Adipocyte (in vitro differentiated cells): ENCODE measurements at regions not wholly inside any gene's neighbourhood (a gene's known extent, or its start where the extent isn't known, plus 50 kb on each side); places are given as distances from the start of the nearest gene placed in this dataset.

Source experiments
- DNase-seq: peaks from one replicate; pipeline ENCODE4 v3.0.0-alpha.2; 2015; ENCODE audit warnings: low read depth
- H3K27me3 ChIP-seq: replicated peaks from 2 replicates; pipeline ENCODE4 v1.7.0; 2013; ENCODE audit warnings: mild to moderate bottlenecking, low read length, moderate library complexity; ENCODE audit not compliant: control insufficient read depth, insufficient read depth
- H3K36me3 ChIP-seq: 2 replicates; pipeline ENCODE4 v1.7.0; 2013; ENCODE audit warnings: low read length, mild to moderate bottlenecking, moderate library complexity; ENCODE audit not compliant: control insufficient read depth, insufficient read depth, severe bottlenecking
- H3K4me1 ChIP-seq: 2 replicates; pipeline ENCODE4 v1.7.0; 2013; ENCODE audit warnings: mild to moderate bottlenecking, low read length, moderate library complexity; ENCODE audit not compliant: control insufficient read depth, insufficient read depth
- H3K4me3 ChIP-seq: 2 replicates; pipeline ENCODE4 v1.7.0; 2013; ENCODE audit warnings: mild to moderate bottlenecking, low read length, moderate library complexity
- H3K9ac ChIP-seq: 2 replicates; pipeline ENCODE4 v1.7.0; 2013; ENCODE audit warnings: mild to moderate bottlenecking, low read length, moderate library complexity
- H3K9me3 ChIP-seq: 2 replicates; pipeline ENCODE4 v1.7.0; 2013; ENCODE audit warnings: mild to moderate bottlenecking, low read length, moderate library complexity; ENCODE audit not compliant: control insufficient read depth

GRCh38 chr2:123359636-123360035, 665.5 kb upstream of the CNTNAP5 start:
- no peak for DNase-seq
- no peak overlapping the region for H3K4me3 ChIP-seq
- H3K4me1 ChIP-seq, result no peaks in the 10 kb centered on the region
- H3K9ac ChIP-seq, result no peak overlapping the region
- H3K9me3 ChIP-seq, result peaks cover 24% of the 10 kb centered on the region
- H3K27me3 ChIP-seq, result no peaks in the 10 kb centered on the region
- no peaks in the 10 kb centered on the region for H3K36me3 ChIP-seq

GRCh38 chr2:123362671-123363440, 662.2 kb upstream of the CNTNAP5 start:
- peaks cover 18% of the 10 kb centered on the region for H3K9me3 ChIP-seq
- no peak for DNase-seq
- no peaks in the 10 kb centered on the region for H3K36me3 ChIP-seq
- H3K4me1 ChIP-seq, result no peaks in the 10 kb centered on the region
- H3K4me3 ChIP-seq, result no peak overlapping the region
- no peak overlapping the region for H3K9ac ChIP-seq
- no peaks in the 10 kb centered on the region for H3K27me3 ChIP-seq

- Histone ChIP-seq H3K36me3 (no peaks in the 10 kb centered on the region), H3K27me3 (no peaks in the 10 kb centered on the region), H3K9ac (no peak overlapping the region), H3K4me1 (no peaks in the 10 kb centered on the region), H3K9me3 (peaks cover 15% of the 10 kb centered on the region), H3K4me3 (no peak overlapping the region)
- no peak for DNase-seq
These were observed 661.3 kb upstream of the CNTNAP5 start for GRCh38 chr2:123363826-123364225.

- Histone ChIP-seq H3K27me3 (no peaks in the 10 kb centered on the region), H3K36me3 (no peaks in the 10 kb centered on the region), H3K4me3 (no peak overlapping the region), H3K9me3 (peaks cover 13% of the 10 kb centered on the region), H3K4me1 (no peaks in the 10 kb centered on the region), H3K9ac (no peak overlapping the region)
- DNase-seq, result no peak
These were observed 660.7 kb upstream of the CNTNAP5 start for GRCh38 chr2:123364243-123364896.

GRCh38 chr2:123366239-123366837, 658.7 kb upstream of the CNTNAP5 start:
- no peaks in the 10 kb centered on the region for H3K36me3 ChIP-seq
- DNase-seq, result no peak
- peaks cover 7% of the 10 kb centered on the region for H3K9me3 ChIP-seq
- H3K4me3 ChIP-seq, result no peak overlapping the region
- H3K9ac ChIP-seq, result no peak overlapping the region
- no peaks in the 10 kb centered on the region for H3K4me1 ChIP-seq
- no peaks in the 10 kb centered on the region for H3K27me3 ChIP-seq

- no peak for DNase-seq
- Histone ChIP-seq H3K9ac (no peak overlapping the region), H3K9me3 (peaks cover 3% of the 10 kb centered on the region), H3K36me3 (no peaks in the 10 kb centered on the region), H3K4me1 (no peaks in the 10 kb centered on the region), H3K27me3 (no peaks in the 10 kb centered on the region), H3K4me3 (no peak overlapping the region)
These were observed 654.9 kb upstream of the CNTNAP5 start for GRCh38 chr2:123370186-123370585.

- Histone ChIP-seq H3K4me1 (no peaks in the 10 kb centered on the region), H3K9me3 (peaks cover 7% of the 10 kb centered on the region), H3K36me3 (no peaks in the 10 kb centered on the region), H3K4me3 (no peak overlapping the region), H3K9ac (no peak overlapping the region), H3K27me3 (no peaks in the 10 kb centered on the region)
- DNase-seq, result no peak
These were observed 653.6 kb upstream of the CNTNAP5 start for GRCh38 chr2:123371535-123371934.

GRCh38 chr2:123380370-123380935, 644.6 kb upstream of the CNTNAP5 start:
- Histone ChIP-seq H3K27me3 (no peaks in the 10 kb centered on the region), H3K36me3 (no peaks in the 10 kb centered on the region), H3K9ac (no peak overlapping the region), H3K9me3 (peaks cover 9% of the 10 kb centered on the region), H3K4me1 (no peaks in the 10 kb centered on the region), H3K4me3 (no peak overlapping the region)
- no peak for DNase-seq

GRCh38 chr2:123415678-123416077, 609.4 kb upstream of the CNTNAP5 start:
- Histone ChIP-seq H3K4me1 (no peaks in the 10 kb centered on the region), H3K27me3 (no peaks in the 10 kb centered on the region), H3K9me3 (no peaks in the 10 kb centered on the region), H3K36me3 (no peaks in the 10 kb centered on the region), H3K4me3 (no peak overlapping the region), H3K9ac (no peak overlapping the region)
- DNase-seq, result no peak

- H3K27me3 ChIP-seq, result no peaks in the 10 kb centered on the region
These were observed 605.1 kb upstream of the CNTNAP5 start for GRCh38 chr2:123419976-123420375.

More at GRCh38 chr2:123419976-123420375, 605.1 kb upstream of the CNTNAP5 start:
- H3K4me3 ChIP-seq, result no peak overlapping the region
- no peak overlapping the region for H3K9ac ChIP-seq
- H3K9me3 ChIP-seq, result no peaks in the 10 kb centered on the region
- H3K4me1 ChIP-seq, result no peaks in the 10 kb centered on the region
- no peak for DNase-seq
- no peaks in the 10 kb centered on the region for H3K36me3 ChIP-seq
